Small intestine (tissue), 7 donors: ENCODE measurements at regions not wholly inside any gene's neighbourhood (a gene's known extent, or its start where the extent isn't known, plus 50 kb on each side); places are given as distances from the start of the nearest gene placed in this dataset.
"Not testable (repeated sequence)": the region's sequence is repeated elsewhere in the genome, so short reads cannot be mapped to it uniquely, and the experiment has no call there.

Source experiments
- DNase-seq, 2 donors: peaks; one replicate each; pipeline versions ENCODE4 v3.0.0 to v3.0.0-alpha.2; 2013
- FAIRE-seq: peaks from 2 replicates; lab custom pipeline; 2012; peaks lifted over from hg19 to GRCh38; lab: Jason Lieb, UNC
- H3K27ac ChIP-seq, 3 donors: one replicate each; pipeline ENCODE4 v1.5.1; 2013; ENCODE audit warnings: low read length in 2 of 3, mild to moderate bottlenecking in 2 of 3, control low read depth in 1 of 3, inconsistent platforms in 1 of 3, low read depth in 1 of 3, moderate library complexity in 1 of 3
- H3K27me3 ChIP-seq, 3 donors: one replicate each; pipeline ENCODE4 v1.6.1; 2013; ENCODE audit warnings: low read length in 3 of 3, inconsistent platforms in 1 of 3; ENCODE audit not compliant: control insufficient read depth in 3 of 3, insufficient read depth in 3 of 3
- H3K36me3 ChIP-seq, 3 donors: one replicate each; pipeline ENCODE4 v1.6.1; 2013; ENCODE audit warnings: low read length in 3 of 3, inconsistent platforms in 1 of 3, low read depth in 1 of 3, mild to moderate bottlenecking in 1 of 3, moderate library complexity in 1 of 3; ENCODE audit not compliant: control insufficient read depth in 3 of 3, insufficient read depth in 2 of 3
- H3K4me1 ChIP-seq, 3 donors: one replicate each; pipeline ENCODE4 v1.6.1; 2013; ENCODE audit warnings: low read length in 2 of 3, inconsistent platforms in 1 of 3, low read depth in 1 of 3, mild to moderate bottlenecking in 1 of 3, moderate library complexity in 1 of 3; ENCODE audit not compliant: control insufficient read depth in 3 of 3, insufficient read depth in 2 of 3
- H3K4me3 ChIP-seq, 3 donors: one replicate each; pipeline ENCODE4 v1.5.1; 2013; ENCODE audit warnings: low read length in 3 of 3, control low read depth in 1 of 3, inconsistent platforms in 1 of 3, low read depth in 1 of 3, mild to moderate bottlenecking in 1 of 3, moderate library complexity in 1 of 3
- H3K9me3 ChIP-seq, 2 donors: one replicate each; pipeline ENCODE4 v1.6.1; 2013; ENCODE audit warnings: low read depth in 1 of 2, low read length in 1 of 2; ENCODE audit not compliant: control insufficient read depth in 2 of 2, insufficient read depth in 1 of 2
- WGBS, 3 donors: extraction: QIAGEN DNeasy Blood & Tissue Kit; methylation state at CpG; one replicate each; pipeline ENCODE4 v1.1.7; 2013; 5-methylcytosine and 5-hydroxymethylcytosine counted together
- donor health status: healthy with polysubstance abuse.
- donor health status: control.
- donor health status: control.
- donor health status: Bipolar disorder and iron deficiency.
- donor health status: healthy.

DNA sequence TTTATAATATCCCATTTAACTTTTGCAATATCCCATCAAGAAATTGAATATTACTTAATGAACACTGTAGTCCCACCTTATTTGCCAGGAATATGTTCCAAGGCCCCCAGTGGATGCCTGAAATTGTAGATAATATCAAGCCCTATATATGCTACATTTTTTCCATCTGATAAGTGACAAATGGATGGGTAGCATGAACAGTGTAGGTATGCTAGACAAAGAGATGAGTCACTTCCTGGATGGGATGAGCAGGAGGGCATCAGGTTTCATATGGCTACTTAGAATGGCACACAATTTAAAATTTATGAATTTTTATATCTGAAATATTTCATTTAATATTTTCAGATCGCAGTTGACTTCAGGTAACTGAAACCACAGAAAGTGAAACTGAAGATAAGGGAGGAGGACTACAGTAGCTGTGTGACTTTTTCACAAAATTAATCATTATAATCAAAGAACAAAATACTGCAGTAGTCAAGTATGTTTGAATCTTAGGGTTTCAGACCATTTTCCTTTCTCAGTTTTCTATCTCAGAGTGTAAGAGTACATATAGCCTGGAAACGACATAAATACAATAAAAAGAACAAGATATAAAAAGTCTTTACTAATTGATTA lies 636.4 kb upstream of the ARRDC3 start:
- H3K9me3 ChIP-seq: no peaks in the 10 kb centered on the region
- FAIRE-seq (no peak), DNase-seq (no peak)
- no peaks in the 10 kb centered on the region for H3K36me3 ChIP-seq
- H3K27ac ChIP-seq: no peak overlapping the region
- no peaks in the 10 kb centered on the region for H3K4me1 ChIP-seq
- 51 to 77% (median 57%) methylated on average over 2 of the region's 2 CpGs for WGBS, 3 donors
- H3K27me3 ChIP-seq: no peaks in the 10 kb centered on the region
- no peak overlapping the region for H3K4me3 ChIP-seq

DNA sequence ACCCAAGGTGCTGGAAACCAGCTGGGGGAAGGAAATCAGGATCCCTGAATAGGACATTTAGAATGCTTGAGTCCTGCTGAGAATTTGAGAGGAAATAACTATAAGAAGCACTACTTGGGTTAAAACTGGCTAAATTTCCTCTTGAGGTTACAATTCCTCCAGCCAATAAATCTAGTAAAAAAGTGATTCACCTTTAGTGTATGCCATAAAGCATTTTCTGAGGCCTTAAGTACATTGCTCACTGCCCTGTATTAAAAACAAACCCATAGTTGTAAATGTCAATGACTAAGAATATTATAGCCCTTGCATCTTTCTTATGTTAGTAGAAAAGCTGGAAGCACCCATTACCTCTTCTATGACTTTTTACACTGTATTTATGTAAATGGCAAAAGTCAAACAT lies 634.7 kb upstream of the ARRDC3 start:
- FAIRE-seq: no peak
- no peak for DNase-seq
- H3K36me3 ChIP-seq: no peaks in the 10 kb centered on the region
- H3K27me3 ChIP-seq: no peaks in the 10 kb centered on the region
- no peak overlapping the region for H3K27ac ChIP-seq
- H3K4me1 ChIP-seq: no peaks in the 10 kb centered on the region
- no peak overlapping the region for H3K4me3 ChIP-seq
- H3K9me3 ChIP-seq: no peaks in the 10 kb centered on the region

DNA sequence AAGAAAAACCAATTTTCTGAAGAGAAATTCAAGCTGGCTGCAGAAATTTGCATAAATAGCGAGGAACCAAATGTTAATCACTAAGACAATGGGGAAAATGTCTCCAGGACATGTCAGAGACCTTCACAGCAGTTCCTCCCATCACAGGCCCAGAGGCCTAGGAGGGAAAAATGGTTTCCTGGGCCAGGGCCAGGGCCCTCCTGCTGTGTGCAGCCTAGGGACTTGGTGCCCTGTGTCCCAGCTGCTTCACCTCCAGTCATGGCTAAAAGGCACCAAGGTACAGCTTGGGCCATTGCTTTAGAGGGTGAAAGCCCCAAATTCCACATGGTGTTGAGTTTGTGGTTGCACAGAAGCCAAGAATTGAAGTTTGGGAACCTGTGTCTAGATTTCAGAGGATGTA lies 628.7 kb upstream of the ARRDC3 start:
- FAIRE-seq, DNase-seq: not testable (repeated sequence)

DNA sequence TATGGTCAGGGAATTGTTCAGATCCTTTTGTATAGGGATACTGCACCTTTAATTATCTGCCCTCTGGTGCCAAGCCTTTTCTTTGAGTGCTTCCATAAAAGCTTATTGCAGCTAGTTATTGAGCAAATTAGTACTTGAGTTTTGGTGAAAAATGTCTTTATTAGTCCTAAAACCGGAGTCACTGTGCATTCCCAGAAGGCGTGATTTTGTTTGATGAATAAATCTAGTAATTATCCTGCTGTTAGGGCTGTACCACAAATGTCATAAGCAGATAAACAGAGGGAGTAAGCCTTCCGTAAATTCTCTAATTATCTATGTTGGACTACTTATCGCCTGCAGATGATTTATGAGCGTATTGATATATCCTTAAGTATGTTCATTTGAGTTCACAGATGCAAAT lies 620.7 kb upstream of the ARRDC3 start:
- no peak for DNase-seq
- FAIRE-seq: no peak
- WGBS, 3 donors: 13 to 50% (median 41%) methylated on average over 5 of the region's 5 CpGs

More for the DNA sequence above, 628.7 kb upstream of the ARRDC3 start:
- H3K27me3 ChIP-seq, H3K36me3 ChIP-seq, H3K4me1 ChIP-seq, H3K27ac ChIP-seq, H3K4me3 ChIP-seq: not testable (repeated sequence)
- WGBS, 3 donors: 43 to 70% (median 48%) methylated on average over 1 of the region's 1 CpG
- H3K9me3 ChIP-seq: peaks cover 0 to 10% of the 10 kb centered on the region in 2 donors

DNA sequence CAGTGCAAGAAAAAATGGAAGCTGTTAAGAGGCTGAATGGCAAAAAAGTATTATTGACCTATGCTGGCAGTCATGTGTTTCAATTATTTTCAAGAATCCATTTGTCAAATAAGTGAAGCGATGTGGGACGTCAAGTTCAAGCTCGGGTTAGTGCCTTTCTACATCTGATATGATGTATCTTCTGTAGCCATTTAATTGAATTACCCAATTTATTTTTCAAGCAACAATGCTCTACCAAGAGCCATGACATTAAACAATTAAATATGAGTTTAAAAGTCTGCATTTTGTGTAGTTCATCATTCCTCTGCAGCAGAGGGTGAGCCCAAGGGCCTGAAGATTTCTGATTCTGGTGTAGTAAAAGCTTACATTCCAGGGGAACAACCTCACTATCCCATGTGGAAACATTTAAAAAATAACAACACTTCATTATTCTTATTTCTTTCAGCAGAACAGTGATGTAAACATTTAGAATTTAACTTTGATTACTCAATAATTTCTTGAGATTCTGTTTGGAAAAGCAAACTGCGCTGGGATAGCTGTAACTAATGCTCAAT lies 619.7 kb upstream of the ARRDC3 start:
- 70 to 85% (median 84%) methylated on average over 4 of the region's 4 CpGs for WGBS, 3 donors
- Histone ChIP-seq H3K4me1 (no peaks in the 10 kb centered on the region), H3K36me3 (no peaks in the 10 kb centered on the region), H3K27ac (no peak overlapping the region), H3K4me3 (no peak overlapping the region), H3K9me3 (no peaks in the 10 kb centered on the region), H3K27me3 (no peaks in the 10 kb centered on the region)
- DNase-seq: no peak
- FAIRE-seq: no peak

More for the DNA sequence above, 620.7 kb upstream of the ARRDC3 start:
- H3K36me3 ChIP-seq: no peaks in the 10 kb centered on the region
- no peaks in the 10 kb centered on the region for H3K27me3 ChIP-seq
- no peak overlapping the region for H3K27ac ChIP-seq
- no peaks in the 10 kb centered on the region for H3K4me1 ChIP-seq
- H3K4me3 ChIP-seq: no peak overlapping the region
- H3K9me3 ChIP-seq: no peaks in the 10 kb centered on the region

DNA sequence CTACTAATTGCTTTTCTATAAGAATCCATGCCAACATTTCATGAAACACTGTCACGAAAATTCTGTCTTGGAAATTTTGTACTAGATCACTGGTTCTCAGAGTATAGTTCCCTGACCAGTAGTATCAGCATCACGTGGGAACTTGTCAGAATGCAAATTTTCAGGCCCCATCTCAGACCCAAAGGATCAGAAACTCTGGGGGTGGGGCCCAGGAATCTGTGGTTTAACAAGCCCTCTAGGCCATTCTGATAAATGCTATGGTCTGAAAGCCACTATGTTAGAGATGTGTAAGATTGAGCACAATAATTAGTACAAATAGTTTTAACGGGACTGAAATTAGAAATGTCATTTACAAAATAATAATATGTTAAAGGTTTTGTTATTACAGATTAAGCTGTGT lies 615.7 kb upstream of the ARRDC3 start:
- H3K4me3 ChIP-seq: no peak overlapping the region
- no peaks in the 10 kb centered on the region for H3K4me1 ChIP-seq
- no peak for FAIRE-seq
- no peak overlapping the region for H3K27ac ChIP-seq
- H3K36me3 ChIP-seq: no peaks in the 10 kb centered on the region
- H3K27me3 ChIP-seq: no peaks in the 10 kb centered on the region
- no peak for DNase-seq
- WGBS, 3 donors: 62 to 66% (median 64%) methylated on average over 3 of the region's 3 CpGs
- no peaks in the 10 kb centered on the region for H3K9me3 ChIP-seq

DNA sequence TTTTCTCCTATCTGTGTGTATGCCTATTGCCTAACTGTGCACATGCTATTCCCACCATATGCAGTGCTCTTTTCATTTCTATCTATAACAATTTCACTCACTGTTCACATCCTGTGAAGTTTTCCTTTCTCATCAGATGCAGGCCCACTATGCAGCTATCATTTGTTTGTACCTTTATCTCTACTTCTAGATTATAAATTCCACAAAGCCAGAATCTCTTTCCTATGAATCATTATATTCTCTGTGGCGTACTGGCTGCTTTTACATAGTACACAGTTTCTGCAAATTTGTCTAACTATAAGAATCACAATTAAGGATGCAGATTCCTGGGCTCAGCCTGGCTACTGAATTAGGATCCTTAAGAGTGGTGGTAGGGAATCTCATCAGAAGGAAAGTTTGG lies 600.8 kb upstream of the ARRDC3 start:
- no peaks in the 10 kb centered on the region for H3K4me1 ChIP-seq
- DNase-seq: no peak
- no peaks in the 10 kb centered on the region for H3K9me3 ChIP-seq
- no peaks in the 10 kb centered on the region for H3K36me3 ChIP-seq
- H3K27me3 ChIP-seq: no peaks in the 10 kb centered on the region
- no peak overlapping the region for H3K4me3 ChIP-seq
- 64 to 79% (median 71%) methylated on average over 1 of the region's 1 CpG for WGBS, 3 donors
- H3K27ac ChIP-seq: no peak overlapping the region
- no peak for FAIRE-seq

DNA sequence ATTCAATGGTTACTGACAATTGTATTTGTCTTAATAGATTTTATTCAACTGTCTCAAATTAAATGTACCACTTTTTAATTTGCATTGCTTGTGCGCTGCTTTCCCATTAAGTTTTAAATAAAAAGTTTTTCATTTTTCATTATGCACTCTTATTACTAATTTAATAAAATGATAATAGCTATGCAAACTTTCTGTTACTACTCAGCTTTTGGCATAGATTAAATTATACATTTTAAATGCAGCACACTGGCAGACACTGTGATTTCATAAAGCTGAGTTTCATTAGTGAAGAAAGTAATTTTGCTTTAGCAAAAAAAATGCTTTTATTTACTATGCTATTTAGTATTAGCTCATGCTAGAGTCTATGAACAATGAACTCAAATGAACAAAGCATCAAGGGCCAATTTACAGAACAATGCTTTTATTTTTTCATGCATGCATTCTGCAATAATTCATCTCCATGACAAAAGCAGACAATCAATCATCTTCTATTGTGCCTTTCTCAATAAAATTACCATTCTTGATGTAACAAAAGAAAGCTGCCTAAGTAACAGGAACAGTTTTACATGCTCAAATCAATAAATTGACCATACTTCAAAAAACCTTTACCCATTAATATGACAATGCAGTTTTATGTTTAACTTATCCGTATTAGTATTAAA lies 595.2 kb upstream of the ARRDC3 start:
- WGBS, 3 donors: 81 to 86% (median 85%) methylated on average over 2 of the region's 2 CpGs
- Histone ChIP-seq H3K9me3 (no peaks in the 10 kb centered on the region), H3K27ac (no peak overlapping the region), H3K27me3 (no peaks in the 10 kb centered on the region), H3K36me3 (no peaks in the 10 kb centered on the region), H3K4me1 (no peaks in the 10 kb centered on the region), H3K4me3 (no peak overlapping the region)
- FAIRE-seq (no peak), DNase-seq (no peak)
